Neuronal stem cell (in vitro differentiated cells): ENCODE measurements at regions not wholly inside any gene's neighbourhood (a gene's known extent, or its start where the extent isn't known, plus 50 kb on each side); places are given as distances from the start of the nearest gene placed in this dataset.

Source experiments
- DNase-seq: peaks from one replicate; pipeline ENCODE4 v3.0.0-alpha.2; 2013; ENCODE audit warnings: low spot score
- H2AFZ ChIP-seq: one replicate; pipeline ENCODE4 v1.6.1; 2013; ENCODE audit warnings: mild to moderate bottlenecking, low read length, inconsistent platforms
- H2AK5ac ChIP-seq: 2 replicates; pipeline ENCODE4 v1.6.1; 2013; ENCODE audit warnings: low read depth, mild to moderate bottlenecking, inconsistent platforms, low read length, moderate library complexity, mixed read lengths
- H2BK120ac ChIP-seq: 2 replicates; pipeline ENCODE4 v1.6.1; 2013; ENCODE audit warnings: low read depth, mild to moderate bottlenecking, inconsistent platforms, low read length, moderate library complexity, mixed read lengths
- H2BK12ac ChIP-seq: one replicate; pipeline ENCODE4 v1.6.1; 2013; ENCODE audit warnings: low read length, inconsistent platforms
- H2BK15ac ChIP-seq: 2 replicates; pipeline ENCODE4 v1.6.1; 2013; ENCODE audit warnings: mild to moderate bottlenecking, low read length, inconsistent platforms, mixed read lengths
- H2BK5ac ChIP-seq: one replicate; pipeline ENCODE4 v1.6.1; 2013; ENCODE audit warnings: inconsistent platforms, mild to moderate bottlenecking, low read length, moderate library complexity
- H3K14ac ChIP-seq: one replicate; pipeline ENCODE4 v1.6.1; 2013; ENCODE audit warnings: low read length, inconsistent platforms
- H3K18ac ChIP-seq: 2 replicates; pipeline ENCODE4 v1.6.1; 2013; ENCODE audit warnings: low read length, inconsistent platforms
- H3K23ac ChIP-seq: 2 replicates; pipeline ENCODE4 v1.6.1; 2013; ENCODE audit warnings: low read depth, mild to moderate bottlenecking, mixed read lengths, low read length, inconsistent platforms; ENCODE audit not compliant: poor library complexity
- H3K27ac ChIP-seq: replicated peaks from 3 replicates; pipeline ENCODE4 v1.5.1; 2013; ENCODE audit warnings: low read length, inconsistent platforms
- H3K27me3 ChIP-seq, 3 experiments: 2 replicates each; pipeline ENCODE4 v1.6.1; 2013; ENCODE audit warnings: low read length in 3 of 3, mild to moderate bottlenecking in 2 of 3, inconsistent platforms in 1 of 3, low read depth in 1 of 3, mixed read lengths in 1 of 3, moderate library complexity in 1 of 3; ENCODE audit not compliant: control insufficient read depth in 3 of 3, insufficient read depth in 3 of 3
- H3K36me3 ChIP-seq, 2 donors: replicated peaks in 1 of 2; 2 replicates each; pipeline ENCODE4 v1.6.1; 2013; ENCODE audit warnings: low read length in 2 of 2; ENCODE audit not compliant: control insufficient read depth in 2 of 2, insufficient read depth in 2 of 2
- H3K4ac ChIP-seq: 2 replicates; pipeline ENCODE4 v1.6.1; 2013; ENCODE audit warnings: inconsistent platforms, mild to moderate bottlenecking, low read length, moderate library complexity
- H3K4me1 ChIP-seq, 2 donors: 1 replicate in 1 of 2; 2 replicates in 1 of 2; pipeline ENCODE4 v1.6.1; 2013; ENCODE audit warnings: low read length in 2 of 2, low read depth in 1 of 2; ENCODE audit not compliant: control insufficient read depth in 2 of 2, insufficient read depth in 1 of 2
- H3K4me2 ChIP-seq: one replicate; pipeline ENCODE4 v1.6.1; 2013; ENCODE audit warnings: mild to moderate bottlenecking, low read length, inconsistent platforms; ENCODE audit not compliant: insufficient read depth, poor library complexity, severe bottlenecking
- H3K4me3 ChIP-seq, 2 donors: 2 replicates each; pipeline ENCODE4 v1.5.1; 2013; ENCODE audit warnings: low read length in 2 of 2, mild to moderate bottlenecking in 2 of 2, inconsistent platforms in 1 of 2, moderate library complexity in 1 of 2
- H3K79me1 ChIP-seq: one replicate; pipeline ENCODE4 v1.6.1; 2013; ENCODE audit warnings: low read depth, mild to moderate bottlenecking, inconsistent platforms, low read length, moderate library complexity
- H3K9ac ChIP-seq: one replicate; pipeline ENCODE4 v1.6.1; 2013; ENCODE audit warnings: mild to moderate bottlenecking, low read depth, low read length, inconsistent platforms; ENCODE audit not compliant: poor library complexity
- H3K9me3 ChIP-seq, 2 donors: replicated peaks in 1 of 2; 2 replicates each; pipeline versions ENCODE3 to v1.6.1; 2013; ENCODE audit warnings: low read length in 2 of 2, mild to moderate bottlenecking in 2 of 2, inconsistent platforms in 1 of 2, low read depth in 1 of 2, mixed read lengths in 1 of 2, moderate library complexity in 1 of 2; ENCODE audit not compliant: control insufficient read depth in 2 of 2, insufficient read depth in 1 of 2
- H4K8ac ChIP-seq: one replicate; pipeline ENCODE4 v1.6.1; 2013; ENCODE audit warnings: low read depth, mild to moderate bottlenecking, inconsistent platforms, low read length, moderate library complexity
- H4K91ac ChIP-seq: one replicate; pipeline ENCODE4 v1.6.1; 2013; ENCODE audit warnings: low read length, low read depth, mild to moderate bottlenecking, inconsistent platforms; ENCODE audit not compliant: poor library complexity
- WGBS, 2 donors: extraction: QIAGEN DNeasy Blood & Tissue Kit; methylation state at CpG; one replicate each; pipeline ENCODE4 v1.1.7; 2013; ENCODE audit warnings: missing lambda C conversion rate in 2 of 2, mixed read lengths in 1 of 2; ENCODE audit not compliant: insufficient read length in 2 of 2, insufficient replicate concordance in 1 of 2; ENCODE audit errors: extremely low coverage in 2 of 2; 5-methylcytosine and 5-hydroxymethylcytosine counted together

DNA sequence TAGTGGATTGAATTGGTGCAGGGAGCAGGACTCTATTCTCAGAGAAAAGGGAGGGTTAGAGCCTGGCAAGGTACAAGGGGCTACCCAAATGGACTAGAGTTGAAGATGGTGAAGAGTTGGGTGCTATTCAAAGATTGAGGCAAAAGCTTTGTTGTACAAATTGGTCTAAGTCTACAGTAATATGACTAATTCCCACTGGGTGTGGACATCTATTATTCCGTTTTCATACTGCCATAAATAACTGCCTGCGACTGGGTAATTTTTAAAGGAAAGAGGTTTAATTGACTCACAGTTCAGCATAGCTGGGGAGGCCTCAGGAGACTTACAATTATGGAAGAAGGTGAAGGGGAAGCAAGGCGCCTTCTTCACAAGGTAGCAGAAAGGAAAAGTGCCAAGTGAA, 266.3 kb downstream of the TPBG start:
- WGBS, 2 donors: no CpG with 5 or more reads among the region's 3 CpGs

GRCh38 chr6:82641677-82642076, 278.1 kb downstream of the TPBG start:
- Histone ChIP-seq H3K27me3 (no peaks in the 10 kb centered on the region), H2AK5ac (no peak overlapping the region), H4K8ac (no peak overlapping the region), H3K4ac (no peak overlapping the region), H3K36me3 (no peaks in the 10 kb centered on the region), H2AFZ (no peak overlapping the region), H3K4me1 (no peaks in the 10 kb centered on the region), H4K91ac (no peak overlapping the region), H3K23ac (no peak overlapping the region), H3K9ac (no peak overlapping the region), H3K18ac (no peak overlapping the region), H3K4me2 (no peak overlapping the region), H2BK12ac (no peak overlapping the region), H2BK15ac (no peak overlapping the region), H2BK120ac (no peak overlapping the region), H3K9me3 (no peaks in the 10 kb centered on the region), H3K14ac (no peak overlapping the region), H3K27ac (no peak overlapping the region), H2BK5ac (no peak overlapping the region), H3K4me3 (no peak overlapping the region), H3K79me1 (no peaks in the 10 kb centered on the region)
- no peak for DNase-seq
- no CpG with 5 or more reads among the region's 1 CpG for WGBS, 2 donors

More for the DNA sequence above, 266.3 kb downstream of the TPBG start:
- Histone ChIP-seq H3K23ac (no peak overlapping the region), H2BK15ac (no peak overlapping the region), H3K9me3 (no peaks in the 10 kb centered on the region), H2AK5ac (no peak overlapping the region), H3K18ac (no peak overlapping the region), H3K4me1 (no peaks in the 10 kb centered on the region), H2AFZ (no peak overlapping the region), H4K91ac (no peak overlapping the region), H3K14ac (no peak overlapping the region), H3K27me3 (no peaks in the 10 kb centered on the region), H4K8ac (no peak overlapping the region), H2BK12ac (no peak overlapping the region), H2BK120ac (no peak overlapping the region), H3K27ac (no peak overlapping the region), H3K4me2 (no peak overlapping the region), H3K4me3 (no peak overlapping the region), H3K36me3 (no peaks in the 10 kb centered on the region), H3K9ac (no peak overlapping the region), H3K79me1 (no peaks in the 10 kb centered on the region), H2BK5ac (no peak overlapping the region), H3K4ac (no peak overlapping the region)
- no peak for DNase-seq

DNA sequence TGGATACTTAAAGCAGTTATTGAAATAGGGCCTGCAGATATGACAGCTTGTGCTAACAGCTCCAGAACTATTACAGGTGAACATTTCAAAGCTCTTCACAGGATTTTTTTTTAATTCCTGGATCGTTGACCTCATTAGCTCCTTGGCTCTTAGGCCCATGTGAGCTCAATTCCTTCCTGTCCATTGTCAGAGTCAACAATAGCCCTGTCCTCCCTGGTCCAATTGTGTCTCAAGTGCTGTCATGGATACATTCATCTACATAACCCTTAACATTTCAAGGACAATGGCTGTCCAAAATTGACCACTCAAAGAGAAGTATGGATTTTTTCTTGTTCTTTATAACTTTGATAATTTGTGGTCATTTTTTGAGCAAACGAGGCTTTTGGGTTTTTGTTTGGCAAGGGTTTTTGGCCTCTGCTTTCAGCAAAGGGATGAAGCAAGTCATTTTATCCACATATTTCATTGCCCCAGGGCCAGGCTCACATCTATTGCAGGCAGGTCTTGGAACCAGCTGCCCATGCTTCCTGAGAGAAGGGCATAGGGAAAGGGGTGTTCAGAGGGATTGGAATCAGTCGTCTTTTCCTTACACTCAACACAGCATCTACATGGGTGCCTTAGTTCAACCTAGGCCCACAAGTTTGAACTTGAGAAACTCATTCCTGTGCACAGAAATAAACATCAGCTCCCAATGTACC, 282.1 kb downstream of the TPBG start:
- no CpG with 5 or more reads among the region's 3 CpGs for WGBS, 2 donors
- Histone ChIP-seq H3K18ac (no peak overlapping the region), H2BK15ac (no peak overlapping the region)

DNA sequence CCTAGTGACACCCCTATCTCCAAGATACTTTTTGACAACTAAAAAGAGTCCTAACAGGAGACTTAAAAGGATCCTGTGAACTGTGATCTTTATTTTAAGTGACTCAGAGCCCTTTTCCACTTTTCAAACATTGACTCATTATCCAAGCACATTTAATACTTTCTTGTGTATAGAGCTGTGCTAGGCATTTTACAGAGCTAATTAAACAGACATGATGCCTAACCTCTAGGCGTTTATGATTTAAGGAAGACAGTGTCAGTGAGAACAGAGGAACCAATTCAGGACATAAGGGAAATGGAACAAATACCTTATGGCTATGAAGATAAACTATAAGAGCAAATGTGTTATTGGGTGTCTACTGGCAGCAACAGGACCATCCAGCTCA, 282.6 kb downstream of the TPBG start:
- DNase-seq: no peak
- no peak overlapping the region for H3K23ac ChIP-seq
- H3K36me3 ChIP-seq: no peaks in the 10 kb centered on the region
- H2BK12ac ChIP-seq: no peak overlapping the region
- H2BK15ac ChIP-seq: no peak overlapping the region
- H3K4me1 ChIP-seq: no peaks in the 10 kb centered on the region
- no peaks in the 10 kb centered on the region for H3K27me3 ChIP-seq
- H3K4me3 ChIP-seq: no peak overlapping the region
- H3K18ac ChIP-seq: no peak overlapping the region
- no peak overlapping the region for H4K91ac ChIP-seq
- no peak overlapping the region for H4K8ac ChIP-seq
- H2AK5ac ChIP-seq: no peak overlapping the region
- no peak overlapping the region for H3K27ac ChIP-seq
- no peaks in the 10 kb centered on the region for H3K9me3 ChIP-seq
- H2BK120ac ChIP-seq: no peak overlapping the region
- no peaks in the 10 kb centered on the region for H3K79me1 ChIP-seq
- no peak overlapping the region for H3K4me2 ChIP-seq
- no peak overlapping the region for H3K14ac ChIP-seq
- H3K4ac ChIP-seq: no peak overlapping the region
- H2BK5ac ChIP-seq: no peak overlapping the region
- H2AFZ ChIP-seq: no peak overlapping the region
- H3K9ac ChIP-seq: no peak overlapping the region
- whole genome bisulfite sequencing, 2 donors: no CpG with 5 or more reads among the region's 1 CpG

More for the DNA sequence above, 282.1 kb downstream of the TPBG start:
- H3K27me3 ChIP-seq: no peaks in the 10 kb centered on the region
- H3K9ac ChIP-seq: no peak overlapping the region
- H3K9me3 ChIP-seq: no peaks in the 10 kb centered on the region
- no peak overlapping the region for H3K4ac ChIP-seq
- H2AFZ ChIP-seq: no peak overlapping the region
- H3K23ac ChIP-seq: no peak overlapping the region
- no peaks in the 10 kb centered on the region for H3K79me1 ChIP-seq
- H3K4me2 ChIP-seq: no peak overlapping the region
- H3K4me1 ChIP-seq: no peaks in the 10 kb centered on the region
- no peak overlapping the region for H3K27ac ChIP-seq
- no peaks in the 10 kb centered on the region for H3K36me3 ChIP-seq
- H2AK5ac ChIP-seq: no peak overlapping the region
- no peak overlapping the region for H4K91ac ChIP-seq
- no peak overlapping the region for H4K8ac ChIP-seq
- no peak overlapping the region for H2BK5ac ChIP-seq
- no peak overlapping the region for H3K4me3 ChIP-seq
- H3K14ac ChIP-seq: no peak overlapping the region
- no peak for DNase-seq
- H2BK120ac ChIP-seq: no peak overlapping the region
- H2BK12ac ChIP-seq: no peak overlapping the region
